ENCODE measurements at regions not wholly inside any gene's neighbourhood (a gene's known extent, or its start where the extent isn't known, plus 50 kb on each side); places are given as distances from the start of the nearest gene placed in this dataset.

DNA sequence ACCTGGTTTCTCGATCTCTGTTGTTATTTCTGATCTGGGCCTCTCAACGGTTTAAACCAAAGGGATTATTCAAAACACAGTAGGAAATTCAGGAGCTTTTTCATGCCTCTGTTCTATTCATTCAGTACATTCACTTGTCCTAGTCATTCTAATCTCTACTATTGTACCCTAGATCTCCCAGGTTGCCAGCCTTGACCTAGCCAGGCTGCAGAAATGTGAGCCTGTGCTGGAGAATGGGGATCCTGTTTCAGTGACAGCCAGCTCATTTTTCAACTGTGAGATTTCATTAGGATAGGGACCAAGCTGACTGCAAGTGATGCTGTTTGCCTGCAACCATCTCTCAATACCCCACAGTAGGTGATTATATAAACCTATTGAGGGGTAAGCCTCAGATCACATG, 186.2 kb downstream of the CMPK2 start:
- no peak for TF ChIP-seq CTCF (IDR thresholded peaks at IDR 0.05; ENCODE audit: insufficient read depth, low read depth, low read length, missing control alignments)
- DNase-seq (ENCODE audit: low read depth): no peak
- H3K4me3 ChIP-seq (ENCODE audit: low read length): no peak overlapping the region

GRCh38 chr2:6683516-6683915, 182.2 kb downstream of the CMPK2 start:
- H3K4me3 ChIP-seq (ENCODE audit: low read length): no peak overlapping the region
- no peak for DNase-seq (ENCODE audit: low read depth)
- no peak for TF ChIP-seq CTCF (IDR thresholded peaks at IDR 0.05; ENCODE audit: insufficient read depth, low read depth, low read length, missing control alignments)

DNA sequence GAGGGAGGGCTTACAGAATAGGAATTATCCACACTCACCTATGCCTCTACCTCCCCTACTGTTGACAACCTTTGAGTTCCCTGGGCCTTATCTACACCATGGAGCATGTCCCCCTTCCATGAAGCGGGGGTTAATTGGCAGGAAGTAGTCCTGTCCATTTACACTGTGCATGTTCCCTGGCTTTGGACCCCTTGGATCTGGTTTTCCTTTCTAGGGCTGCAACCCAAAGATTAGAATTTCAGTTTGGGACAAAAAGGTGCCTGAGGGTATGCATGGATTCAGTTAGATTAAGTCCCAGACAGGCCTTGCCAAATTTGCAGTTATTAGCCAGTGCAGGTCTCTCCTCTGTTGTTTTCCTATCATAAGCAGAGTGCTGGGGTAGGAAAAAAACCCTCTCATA, 180.3 kb downstream of the CMPK2 start:
- H3K4me3 ChIP-seq (ENCODE audit: low read length): no peak overlapping the region
- DNase-seq (ENCODE audit: low read depth): no peak
- TF ChIP-seq CTCF (IDR thresholded peaks at IDR 0.05; ENCODE audit: insufficient read depth, low read depth, low read length, missing control alignments): no peak

GRCh38 chr2:6692056-6692455, 173.7 kb downstream of the CMPK2 start:
- DNase-seq (ENCODE audit: low read depth): no peak
- H3K4me3 ChIP-seq (ENCODE audit: low read length): no peak overlapping the region
- no peak for TF ChIP-seq CTCF (IDR thresholded peaks at IDR 0.05; ENCODE audit: insufficient read depth, low read depth, low read length, missing control alignments)

GRCh38 chr2:6692819-6693218, 172.9 kb downstream of the CMPK2 start:
- DNase-seq (ENCODE audit: low read depth): no peak
- H3K4me3 ChIP-seq (ENCODE audit: low read length): no peak overlapping the region
- no peak for TF ChIP-seq CTCF (IDR thresholded peaks at IDR 0.05; ENCODE audit: insufficient read depth, low read depth, low read length, missing control alignments)

GRCh38 chr2:6694555-6694954, 171.2 kb downstream of the CMPK2 start:
- DNase-seq (ENCODE audit: low read depth): no peak
- no peak for TF ChIP-seq CTCF (IDR thresholded peaks at IDR 0.05; ENCODE audit: insufficient read depth, low read depth, low read length, missing control alignments)
- H3K4me3 ChIP-seq (ENCODE audit: low read length): no peak overlapping the region

- DNase-seq (ENCODE audit: low read depth): no peak
- no peak overlapping the region for H3K4me3 ChIP-seq (ENCODE audit: low read length)
- TF ChIP-seq CTCF (IDR thresholded peaks at IDR 0.05; ENCODE audit: insufficient read depth, low read depth, low read length, missing control alignments): no peak
These were observed 165.4 kb downstream of the CMPK2 start for GRCh38 chr2:6700335-6700734.
